Fibroblast of mammary gland (primary cell): ENCODE measurements at regions not wholly inside any gene's neighbourhood (a gene's known extent, or its start where the extent isn't known, plus 50 kb on each side); places are given as distances from the start of the nearest gene placed in this dataset.

Experiments
- DNase-seq: peaks from one replicate; pipeline ENCODE4 v3.0.0-alpha.2; 2010; ENCODE audit warnings: low read depth
- H3K4me3 ChIP-seq: 2 replicates; pipeline ENCODE4 v1.5.1; 2011; ENCODE audit warnings: low read depth, mild to moderate bottlenecking, low read length, moderate library complexity; ENCODE audit not compliant: control insufficient read depth
- TF ChIP-seq, protein P1 (sequence below): conservative IDR thresholded peaks from 2 replicates; pipeline ENCODE4 v1.5.1; 2011; ENCODE audit warnings: low read depth, low read length, inconsistent platforms; ENCODE audit not compliant: control insufficient read depth, insufficient read depth

DNA sequence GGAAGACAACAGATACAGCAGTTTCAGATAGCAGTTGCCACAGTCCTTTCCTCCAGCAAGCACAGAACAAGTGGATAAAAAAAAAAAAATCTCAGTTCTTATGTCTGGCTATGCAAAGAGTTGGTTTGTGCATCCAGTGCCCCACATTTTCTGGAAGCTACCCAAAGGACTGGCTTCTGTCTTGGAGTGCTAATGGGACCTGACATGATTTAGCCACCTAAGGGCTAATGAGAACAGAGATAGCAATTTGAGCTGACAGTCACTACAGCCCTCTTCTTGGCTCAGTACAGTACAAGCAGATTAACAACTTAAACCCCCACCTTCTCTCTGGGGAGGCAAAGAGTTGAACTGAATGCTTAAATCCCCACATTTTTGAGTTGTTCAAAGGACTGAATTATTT is 976.8 kb downstream of the TBC1D32 start:
- DNase-seq, result no peak
- H3K4me3 ChIP-seq, result no peak overlapping the region
- TF ChIP-seq, protein P1, sequence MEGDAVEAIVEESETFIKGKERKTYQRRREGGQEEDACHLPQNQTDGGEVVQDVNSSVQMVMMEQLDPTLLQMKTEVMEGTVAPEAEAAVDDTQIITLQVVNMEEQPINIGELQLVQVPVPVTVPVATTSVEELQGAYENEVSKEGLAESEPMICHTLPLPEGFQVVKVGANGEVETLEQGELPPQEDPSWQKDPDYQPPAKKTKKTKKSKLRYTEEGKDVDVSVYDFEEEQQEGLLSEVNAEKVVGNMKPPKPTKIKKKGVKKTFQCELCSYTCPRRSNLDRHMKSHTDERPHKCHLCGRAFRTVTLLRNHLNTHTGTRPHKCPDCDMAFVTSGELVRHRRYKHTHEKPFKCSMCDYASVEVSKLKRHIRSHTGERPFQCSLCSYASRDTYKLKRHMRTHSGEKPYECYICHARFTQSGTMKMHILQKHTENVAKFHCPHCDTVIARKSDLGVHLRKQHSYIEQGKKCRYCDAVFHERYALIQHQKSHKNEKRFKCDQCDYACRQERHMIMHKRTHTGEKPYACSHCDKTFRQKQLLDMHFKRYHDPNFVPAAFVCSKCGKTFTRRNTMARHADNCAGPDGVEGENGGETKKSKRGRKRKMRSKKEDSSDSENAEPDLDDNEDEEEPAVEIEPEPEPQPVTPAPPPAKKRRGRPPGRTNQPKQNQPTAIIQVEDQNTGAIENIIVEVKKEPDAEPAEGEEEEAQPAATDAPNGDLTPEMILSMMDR, result no peak

DNA sequence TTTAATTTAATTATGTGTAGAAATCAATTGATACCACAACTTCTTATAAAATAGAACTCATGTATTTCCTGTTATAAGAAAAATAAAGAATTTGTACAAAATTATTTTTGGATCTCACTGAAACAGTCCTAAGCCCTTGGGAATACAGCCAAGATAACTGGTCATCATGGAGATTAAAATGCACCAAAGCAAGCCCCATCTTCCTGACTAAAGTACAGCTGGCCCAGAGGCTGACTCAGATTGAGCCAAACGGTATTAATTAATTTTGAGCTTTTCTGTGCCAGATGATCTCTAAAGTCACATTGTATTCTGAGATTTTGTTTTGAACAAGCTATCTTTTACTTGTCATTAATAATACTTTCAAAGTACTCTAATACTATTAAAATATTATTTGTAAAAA is 978.5 kb downstream of the TBC1D32 start:
- DNase-seq, result peak; percentile 94
- TF ChIP-seq, protein P1, result no peak
- H3K4me3 ChIP-seq, result no peak overlapping the region

DNA sequence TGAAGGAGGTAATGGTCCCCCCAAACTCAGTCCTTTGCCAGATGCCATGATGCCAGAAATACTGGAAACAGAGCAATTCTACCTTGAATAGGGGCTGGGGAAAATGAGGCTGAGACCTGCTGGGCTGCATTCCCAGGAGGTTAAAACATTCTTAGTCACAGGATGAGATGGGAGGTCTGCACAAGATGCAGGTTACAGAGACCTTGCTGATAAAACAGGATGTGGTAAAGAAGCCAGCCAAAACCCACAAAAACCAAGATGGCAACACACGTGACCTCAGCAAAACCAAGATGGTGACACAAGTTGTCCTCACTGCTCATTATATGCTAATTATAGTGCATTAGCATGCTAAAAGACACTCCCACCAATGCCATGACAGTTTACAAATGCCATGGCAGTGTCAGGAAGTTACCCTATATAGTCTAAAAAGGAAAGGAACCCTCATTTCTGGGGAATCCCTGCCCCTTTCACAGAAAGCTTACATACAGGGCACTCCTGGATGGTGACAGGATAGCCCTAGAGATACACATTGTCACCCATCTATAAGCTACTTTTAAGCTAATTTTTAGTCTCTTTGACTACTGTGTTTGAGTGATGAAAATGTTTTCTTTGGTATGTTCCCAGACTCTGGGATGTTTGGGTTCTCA is 979.7 kb downstream of the TBC1D32 start:
- peak; percentile 69 for DNase-seq
- no peak overlapping the region for H3K4me3 ChIP-seq
- TF ChIP-seq, protein P1, result no peak

DNA sequence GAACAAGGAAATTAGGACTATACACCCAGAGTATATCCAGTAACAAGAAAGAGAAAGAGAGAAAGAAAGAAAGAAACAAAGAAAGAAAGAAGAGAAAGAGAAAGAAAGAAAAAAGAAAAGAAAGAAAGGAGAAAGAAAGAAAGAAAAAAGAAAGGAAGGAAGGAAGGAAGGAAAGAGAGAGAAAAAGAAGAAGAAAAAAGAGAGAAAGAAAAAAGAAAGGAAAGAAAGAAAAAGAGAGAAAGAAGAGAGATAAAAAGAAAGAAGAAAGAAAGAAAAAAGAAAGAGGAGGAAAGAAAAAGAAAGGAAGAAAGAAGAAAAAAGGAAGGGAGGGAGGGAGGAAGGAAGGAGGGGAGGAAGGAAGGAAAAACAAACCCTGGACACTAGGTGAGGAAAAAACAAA is 981.8 kb downstream of the TBC1D32 start:
- TF ChIP-seq, protein P1, result no peak
- no peak for DNase-seq
- no peak overlapping the region for H3K4me3 ChIP-seq

DNA sequence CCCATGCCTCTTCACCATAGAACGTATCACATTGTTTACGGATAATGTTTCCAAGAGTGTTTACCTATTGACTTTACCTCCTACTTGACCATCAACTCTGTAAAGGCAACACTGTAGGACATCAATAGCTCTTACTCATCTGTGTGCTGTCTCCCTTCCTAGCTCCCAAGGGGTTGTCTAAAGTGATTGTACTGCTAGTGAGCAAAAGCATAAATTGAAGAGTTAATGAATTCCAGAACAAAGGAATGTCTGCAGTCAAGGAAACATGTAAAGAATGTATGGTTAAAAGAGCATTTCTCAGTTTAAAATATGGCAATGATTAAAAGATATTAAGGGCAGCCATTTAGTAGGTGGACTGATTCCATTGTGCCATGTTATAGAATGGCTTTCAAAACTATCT is 985.4 kb downstream of the TBC1D32 start:
- TF ChIP-seq, protein P1, result no peak
- no peak overlapping the region for H3K4me3 ChIP-seq
- peak; percentile 36 for DNase-seq

DNA sequence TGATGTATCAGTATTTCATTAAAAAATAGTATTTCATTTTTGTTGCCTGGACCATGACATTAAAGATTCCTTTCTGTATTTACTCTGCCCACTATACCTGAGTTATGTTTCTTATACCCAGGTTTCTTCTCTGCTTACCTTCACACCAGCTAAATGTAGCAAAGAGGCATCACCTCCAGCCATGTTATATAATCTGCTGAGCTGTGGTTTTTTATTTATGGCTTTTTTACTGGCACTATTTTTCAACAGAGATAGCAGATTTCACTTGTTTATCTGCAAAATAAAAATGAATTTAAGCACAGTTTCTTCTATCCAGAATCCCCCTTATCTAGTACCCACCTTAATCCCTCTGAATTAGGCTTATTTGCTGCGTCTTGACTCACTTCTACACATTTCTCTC is 979.0 kb upstream of the MAN1A1 start:
- DNase-seq, result no peak
- TF ChIP-seq, protein P1, result no peak

More for the DNA sequence above, 979.0 kb upstream of the MAN1A1 start:
- no peak overlapping the region for H3K4me3 ChIP-seq
